Left ventricle myocardium inferior (tissue), 1 donor: ENCODE measurements at regions not wholly inside any gene's neighbourhood (a gene's known extent, or its start where the extent isn't known, plus 50 kb on each side); places are given as distances from the start of the nearest gene placed in this dataset.

Experiments used
- DNase-seq: peaks from one replicate; pipeline ENCODE4 v3.0.0-alpha.2; 2020
- H3K27ac ChIP-seq: fragments of 200-600 bp; replicated peaks from 2 replicates; pipeline ENCODE4 v1.8.0; 2021
- H3K27me3 ChIP-seq: fragments of 200-600 bp; 2 replicates; pipeline ENCODE4 v1.8.0; 2021; ENCODE audit warnings: low read depth
- H3K36me3 ChIP-seq: fragments of 200-600 bp; 2 replicates; pipeline ENCODE4 v1.8.0; 2021
- H3K4me1 ChIP-seq: fragments of 200-600 bp; 2 replicates; pipeline ENCODE4 v1.8.0; 2021
- H3K4me3 ChIP-seq: fragments of 200-600 bp; 2 replicates; pipeline ENCODE4 v1.8.0; 2021; ENCODE audit warnings: mild to moderate bottlenecking, moderate library complexity
- H3K9me3 ChIP-seq: fragments of 200-600 bp; replicated peaks from 2 replicates; pipeline ENCODE4 v1.8.0; 2021
- CTCF ChIP-seq: fragments of 200-600 bp; IDR thresholded peaks from 2 replicates; pipeline ENCODE4 v1.8.0; 2021; ENCODE audit warnings: antibody characterized with exemption, mild to moderate bottlenecking, borderline replicate concordance
- intact Hi-C: fragments of 100-400 bp; cut with micrococcal nuclease; formaldehyde crosslinking; loops from one replicate; pipeline ENCODE4 v1.11.0; 2022
- donor health status: DM: no; HTN: yes; CAD: no; lungs with severe emphysema.

- no peak for TF ChIP-seq CTCF
- intact Hi-C loops, result no loop called here
- H3K4me1 ChIP-seq, result no peaks in the 10 kb centered on the region
- no peak for DNase-seq
- H3K36me3 ChIP-seq, result no peaks in the 10 kb centered on the region
- H3K4me3 ChIP-seq, result no peak overlapping the region
- peaks cover 15% of the 10 kb centered on the region for H3K9me3 ChIP-seq
- H3K27ac ChIP-seq, result no peak overlapping the region
- no peaks in the 10 kb centered on the region for H3K27me3 ChIP-seq
These were observed 67.1 kb downstream of the MYEOV start for GRCh38 chr11:69361048-69361447.

GRCh38 chr11:69361466-69361865 is 67.5 kb downstream of the MYEOV start:
- H3K4me1 ChIP-seq, result no peaks in the 10 kb centered on the region
- no peak for TF ChIP-seq CTCF
- intact Hi-C loops, result no loop called here
- no peak overlapping the region for H3K4me3 ChIP-seq
- DNase-seq, result no peak
- peaks cover 15% of the 10 kb centered on the region for H3K9me3 ChIP-seq
- H3K27ac ChIP-seq, result no peak overlapping the region
- no peaks in the 10 kb centered on the region for H3K27me3 ChIP-seq
- H3K36me3 ChIP-seq, result no peaks in the 10 kb centered on the region

DNA sequence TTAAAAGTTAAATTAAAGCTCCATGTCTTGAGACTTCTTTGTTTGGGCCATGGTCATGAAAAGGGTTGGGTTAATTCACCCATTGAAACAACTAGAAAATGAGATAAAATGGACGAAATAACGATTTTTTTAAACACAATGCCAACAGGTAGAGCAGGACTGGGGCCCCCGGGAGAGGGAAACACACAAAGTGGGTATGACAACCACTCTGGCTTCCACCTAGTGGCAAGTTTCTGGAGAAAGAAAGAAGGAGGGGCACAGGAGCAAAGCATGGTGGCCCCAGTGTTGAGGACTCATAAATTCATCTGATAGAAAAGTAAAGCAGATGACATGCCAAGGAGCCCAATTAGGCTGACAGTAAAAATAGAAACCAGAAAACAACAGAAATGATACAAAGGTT is 68.4 kb downstream of the MYEOV start:
- no peak for DNase-seq
- TF ChIP-seq CTCF, result no peak

DNA sequence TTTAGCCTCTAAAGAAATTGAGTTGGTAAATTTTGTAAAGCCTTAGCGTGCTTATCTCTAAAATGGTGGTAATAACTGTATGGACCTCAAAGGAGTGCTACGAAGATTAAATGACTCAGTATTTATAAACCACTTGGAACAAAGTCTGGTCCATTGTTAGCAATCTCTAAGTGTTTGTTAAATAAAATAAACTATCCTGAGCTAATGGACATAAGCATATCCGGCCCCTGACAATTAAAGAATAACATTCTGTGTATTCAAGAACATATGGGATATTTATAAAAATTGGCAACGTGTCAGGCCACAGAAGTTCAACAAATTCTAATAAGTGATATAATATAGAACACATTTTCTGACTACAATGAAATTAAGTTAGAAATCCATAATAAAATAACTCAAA is 71.0 kb downstream of the MYEOV start:
- Histone ChIP-seq H3K4me3 (no peak overlapping the region), H3K9me3 (peaks cover 16% of the 10 kb centered on the region), H3K27me3 (no peaks in the 10 kb centered on the region), H3K27ac (no peak overlapping the region), H3K4me1 (no peaks in the 10 kb centered on the region), H3K36me3 (no peaks in the 10 kb centered on the region)
- no peak for TF ChIP-seq CTCF
- intact Hi-C loops, result no loop called here
- no peak for DNase-seq

More for the DNA sequence above, 68.4 kb downstream of the MYEOV start:
- H3K4me1 ChIP-seq, result no peaks in the 10 kb centered on the region
- no peak overlapping the region for H3K27ac ChIP-seq
- intact Hi-C loops, result no loop called here
- H3K4me3 ChIP-seq, result no peak overlapping the region
- H3K27me3 ChIP-seq, result no peaks in the 10 kb centered on the region
- peaks cover 15% of the 10 kb centered on the region for H3K9me3 ChIP-seq
- no peaks in the 10 kb centered on the region for H3K36me3 ChIP-seq

- peaks cover 13% of the 10 kb centered on the region for H3K9me3 ChIP-seq
- DNase-seq, result no peak
- H3K27ac ChIP-seq, result no peak overlapping the region
- H3K36me3 ChIP-seq, result no peaks in the 10 kb centered on the region
- no peaks in the 10 kb centered on the region for H3K27me3 ChIP-seq
- H3K4me3 ChIP-seq, result no peak overlapping the region
- intact Hi-C loops, result no loop called here
- TF ChIP-seq CTCF, result no peak
- H3K4me1 ChIP-seq, result no peaks in the 10 kb centered on the region
These were observed 71.6 kb downstream of the MYEOV start for GRCh38 chr11:69365558-69365957.

- Histone ChIP-seq H3K27me3 (no peaks in the 10 kb centered on the region), H3K4me3 (no peak overlapping the region), H3K9me3 (peaks cover 13% of the 10 kb centered on the region), H3K36me3 (no peaks in the 10 kb centered on the region), H3K27ac (no peak overlapping the region), H3K4me1 (no peaks in the 10 kb centered on the region)
- TF ChIP-seq CTCF, result no peak
- DNase-seq, result no peak
- intact Hi-C loops, result no loop called here
These were observed 72.6 kb downstream of the MYEOV start for GRCh38 chr11:69366591-69366990.
